Liver (tissue), 3 donors: ENCODE measurements at regions not wholly inside any gene's neighbourhood (a gene's known extent, or its start where the extent isn't known, plus 50 kb on each side); places are given as distances from the start of the nearest gene placed in this dataset.

Experiments
- RAD21 ChIP-seq, 2 donors: IDR thresholded peaks; 2 replicates each; pipeline ENCODE4 v1.6.1; 2016; ENCODE audit warnings: antibody characterized with exemption in 2 of 2, mild to moderate bottlenecking in 2 of 2
- TF ChIP-seq, protein P1 (sequence below): IDR thresholded peaks from 2 replicates; pipeline ENCODE4 v1.6.1; 2016; ENCODE audit warnings: antibody characterized with exemption, mild to moderate bottlenecking
- TF ChIP-seq, protein P2 (sequence below): fragments of 150-350 bp; IDR thresholded peaks from 2 replicates; pipeline ENCODE4 v1.5.1; 2017; ENCODE audit warnings: improper control_type of control experiment, low read depth, low read length; ENCODE audit not compliant: missing input control
- donor health status: healthy.
- donor health status: healthy.

DNA sequence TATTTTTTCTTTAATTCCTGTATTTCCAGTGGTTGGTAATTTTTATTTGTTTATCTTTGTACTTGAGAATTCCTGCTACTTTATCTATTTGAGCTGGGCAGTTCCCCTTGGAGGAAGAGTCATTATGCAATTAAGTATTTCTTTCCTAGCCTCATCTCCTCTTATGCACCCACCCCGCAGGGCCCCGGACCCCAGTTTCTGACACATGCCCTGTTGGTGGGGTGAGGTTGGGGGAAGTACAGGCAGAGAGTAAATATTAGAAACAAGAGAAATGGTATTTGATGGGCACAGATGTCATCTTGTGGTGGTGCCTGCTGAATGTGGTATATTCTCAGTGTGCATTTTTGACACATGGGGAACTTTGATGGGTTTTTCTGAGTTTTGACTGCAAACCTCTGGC is 602.7 kb upstream of the NOX3 start:
- TF ChIP-seq, protein P1, sequence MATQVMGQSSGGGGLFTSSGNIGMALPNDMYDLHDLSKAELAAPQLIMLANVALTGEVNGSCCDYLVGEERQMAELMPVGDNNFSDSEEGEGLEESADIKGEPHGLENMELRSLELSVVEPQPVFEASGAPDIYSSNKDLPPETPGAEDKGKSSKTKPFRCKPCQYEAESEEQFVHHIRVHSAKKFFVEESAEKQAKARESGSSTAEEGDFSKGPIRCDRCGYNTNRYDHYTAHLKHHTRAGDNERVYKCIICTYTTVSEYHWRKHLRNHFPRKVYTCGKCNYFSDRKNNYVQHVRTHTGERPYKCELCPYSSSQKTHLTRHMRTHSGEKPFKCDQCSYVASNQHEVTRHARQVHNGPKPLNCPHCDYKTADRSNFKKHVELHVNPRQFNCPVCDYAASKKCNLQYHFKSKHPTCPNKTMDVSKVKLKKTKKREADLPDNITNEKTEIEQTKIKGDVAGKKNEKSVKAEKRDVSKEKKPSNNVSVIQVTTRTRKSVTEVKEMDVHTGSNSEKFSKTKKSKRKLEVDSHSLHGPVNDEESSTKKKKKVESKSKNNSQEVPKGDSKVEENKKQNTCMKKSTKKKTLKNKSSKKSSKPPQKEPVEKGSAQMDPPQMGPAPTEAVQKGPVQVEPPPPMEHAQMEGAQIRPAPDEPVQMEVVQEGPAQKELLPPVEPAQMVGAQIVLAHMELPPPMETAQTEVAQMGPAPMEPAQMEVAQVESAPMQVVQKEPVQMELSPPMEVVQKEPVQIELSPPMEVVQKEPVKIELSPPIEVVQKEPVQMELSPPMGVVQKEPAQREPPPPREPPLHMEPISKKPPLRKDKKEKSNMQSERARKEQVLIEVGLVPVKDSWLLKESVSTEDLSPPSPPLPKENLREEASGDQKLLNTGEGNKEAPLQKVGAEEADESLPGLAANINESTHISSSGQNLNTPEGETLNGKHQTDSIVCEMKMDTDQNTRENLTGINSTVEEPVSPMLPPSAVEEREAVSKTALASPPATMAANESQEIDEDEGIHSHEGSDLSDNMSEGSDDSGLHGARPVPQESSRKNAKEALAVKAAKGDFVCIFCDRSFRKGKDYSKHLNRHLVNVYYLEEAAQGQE = no peak
- TF ChIP-seq, protein P2, sequence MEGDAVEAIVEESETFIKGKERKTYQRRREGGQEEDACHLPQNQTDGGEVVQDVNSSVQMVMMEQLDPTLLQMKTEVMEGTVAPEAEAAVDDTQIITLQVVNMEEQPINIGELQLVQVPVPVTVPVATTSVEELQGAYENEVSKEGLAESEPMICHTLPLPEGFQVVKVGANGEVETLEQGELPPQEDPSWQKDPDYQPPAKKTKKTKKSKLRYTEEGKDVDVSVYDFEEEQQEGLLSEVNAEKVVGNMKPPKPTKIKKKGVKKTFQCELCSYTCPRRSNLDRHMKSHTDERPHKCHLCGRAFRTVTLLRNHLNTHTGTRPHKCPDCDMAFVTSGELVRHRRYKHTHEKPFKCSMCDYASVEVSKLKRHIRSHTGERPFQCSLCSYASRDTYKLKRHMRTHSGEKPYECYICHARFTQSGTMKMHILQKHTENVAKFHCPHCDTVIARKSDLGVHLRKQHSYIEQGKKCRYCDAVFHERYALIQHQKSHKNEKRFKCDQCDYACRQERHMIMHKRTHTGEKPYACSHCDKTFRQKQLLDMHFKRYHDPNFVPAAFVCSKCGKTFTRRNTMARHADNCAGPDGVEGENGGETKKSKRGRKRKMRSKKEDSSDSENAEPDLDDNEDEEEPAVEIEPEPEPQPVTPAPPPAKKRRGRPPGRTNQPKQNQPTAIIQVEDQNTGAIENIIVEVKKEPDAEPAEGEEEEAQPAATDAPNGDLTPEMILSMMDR = no peak
- TF ChIP-seq RAD21 (IDR thresholded peaks at IDR 0.05) = no peak
